ENCODE measurements at regions not wholly inside any gene's neighbourhood (a gene's known extent, or its start where the extent isn't known, plus 50 kb on each side); places are given as distances from the start of the nearest gene placed in this dataset.

- POLR2A ChIA-PET = no interaction called here
- H3K36me3 Mint-ChIP-seq (ENCODE audit: insufficient read depth, unreplicated experiment) = no peaks in the 10 kb centered on the region
- CTCF ChIA-PET = no interaction called here
- no TSS peak for BruUV-seq (replicated peaks)
- no peak for TF ChIP-seq CTCF (IDR thresholded peaks at IDR 0.05; ENCODE audit: insufficient read depth in 1 of 2, low read depth in 1 of 2, low read length in 1 of 2, severe bottlenecking in 1 of 2, unreplicated experiment in 1 of 2)
- no peaks in the 10 kb centered on the region for H3K9me3 ChIP-seq
- H3K27ac Mint-ChIP-seq (ENCODE audit: unreplicated experiment) = no peak overlapping the region
- intact Hi-C loops (cut with micrococcal nuclease; ENCODE audit: unreplicated experiment) = no loop called here
- H3K4me3 ChIP-seq (ENCODE audit: low read depth, low read length) = no peak overlapping the region
- H3K27me3 Mint-ChIP-seq (ENCODE audit: insufficient read depth, unreplicated experiment) = no peaks in the 10 kb centered on the region
- DNase-seq = no peak
- no peaks in the 10 kb centered on the region for H3K4me1 ChIP-seq
- no peaks in the 10 kb centered on the region for H3K27me3 ChIP-seq (replicated peaks; ENCODE audit: control insufficient read depth, insufficient read depth, low read length)
- H3K36me3 ChIP-seq (ENCODE audit: control insufficient read depth, insufficient read depth, low read length) = no peaks in the 10 kb centered on the region
- no peak overlapping the region for H3K4me3 Mint-ChIP-seq (ENCODE audit: unreplicated experiment)
- H3K4me1 Mint-ChIP-seq (ENCODE audit: low read depth, unreplicated experiment) = no peaks in the 10 kb centered on the region
- H3K9me3 Mint-ChIP-seq (ENCODE audit: unreplicated experiment) = no peaks in the 10 kb centered on the region
Observed at GRCh38 chr3:87370007-87370406, 93.6 kb upstream of the POU1F1 start.

GRCh38 chr3:87367736-87368135, 91.4 kb upstream of the POU1F1 start:
- no peak for TF ChIP-seq CTCF (IDR thresholded peaks at IDR 0.05; ENCODE audit: insufficient read depth in 1 of 2, low read depth in 1 of 2, low read length in 1 of 2, severe bottlenecking in 1 of 2, unreplicated experiment in 1 of 2)
- intact Hi-C loops (cut with micrococcal nuclease; ENCODE audit: unreplicated experiment) = no loop called here
- Mint-ChIP-seq H3K27ac (ENCODE audit: unreplicated experiment) (no peak overlapping the region), H3K9me3 (ENCODE audit: unreplicated experiment) (no peaks in the 10 kb centered on the region), H3K27me3 (ENCODE audit: insufficient read depth, unreplicated experiment) (no peaks in the 10 kb centered on the region), H3K4me1 (ENCODE audit: low read depth, unreplicated experiment) (no peaks in the 10 kb centered on the region), H3K4me3 (ENCODE audit: unreplicated experiment) (no peak overlapping the region), H3K36me3 (ENCODE audit: insufficient read depth, unreplicated experiment) (no peaks in the 10 kb centered on the region)
- BruUV-seq (replicated peaks) = no TSS peak
- no peaks in the 10 kb centered on the region for H3K27me3 ChIP-seq (replicated peaks; ENCODE audit: control insufficient read depth, insufficient read depth, low read length)
- H3K9me3 ChIP-seq = no peaks in the 10 kb centered on the region
- H3K4me1 ChIP-seq = no peaks in the 10 kb centered on the region
- CTCF ChIA-PET = no interaction called here
- POLR2A ChIA-PET = no interaction called here
- no peak for DNase-seq
- no peak overlapping the region for H3K4me3 ChIP-seq (ENCODE audit: low read depth, low read length)
- no peaks in the 10 kb centered on the region for H3K36me3 ChIP-seq (ENCODE audit: control insufficient read depth, insufficient read depth, low read length)

GRCh38 chr3:87363721-87364120, 87.3 kb upstream of the POU1F1 start:
- BruUV-seq (replicated peaks) = no TSS peak

More at GRCh38 chr3:87363721-87364120, 87.3 kb upstream of the POU1F1 start:
- no peaks in the 10 kb centered on the region for H3K9me3 ChIP-seq
- no peak for TF ChIP-seq CTCF (IDR thresholded peaks at IDR 0.05; ENCODE audit: insufficient read depth in 1 of 2, low read depth in 1 of 2, low read length in 1 of 2, severe bottlenecking in 1 of 2, unreplicated experiment in 1 of 2)
- no peaks in the 10 kb centered on the region for H3K4me1 ChIP-seq
- CTCF ChIA-PET = no interaction called here
- Mint-ChIP-seq H3K27me3 (ENCODE audit: insufficient read depth, unreplicated experiment) (no peaks in the 10 kb centered on the region), H3K9me3 (ENCODE audit: unreplicated experiment) (no peaks in the 10 kb centered on the region), H3K4me1 (ENCODE audit: low read depth, unreplicated experiment) (no peaks in the 10 kb centered on the region), H3K4me3 (ENCODE audit: unreplicated experiment) (no peak overlapping the region), H3K27ac (ENCODE audit: unreplicated experiment) (no peak overlapping the region), H3K36me3 (ENCODE audit: insufficient read depth, unreplicated experiment) (no peaks in the 10 kb centered on the region)
- H3K4me3 ChIP-seq (ENCODE audit: low read depth, low read length) = no peak overlapping the region
- no peaks in the 10 kb centered on the region for H3K27me3 ChIP-seq (replicated peaks; ENCODE audit: control insufficient read depth, insufficient read depth, low read length)
- intact Hi-C loops (cut with micrococcal nuclease; ENCODE audit: unreplicated experiment) = no loop called here
- POLR2A ChIA-PET = no interaction called here
- DNase-seq = no peak
- H3K36me3 ChIP-seq (ENCODE audit: control insufficient read depth, insufficient read depth, low read length) = no peaks in the 10 kb centered on the region

Measured in Caco-2 (cell line).